Transverse colon (tissue), 3 donors: ENCODE measurements at regions not wholly inside any gene's neighbourhood (a gene's known extent, or its start where the extent isn't known, plus 50 kb on each side); places are given as distances from the start of the nearest gene placed in this dataset.

Experiments
- CTCF ChIP-seq, 5 experiments: fragments of 200-600 bp in 3 of 5; fragments of 450-650 bp in 2 of 5; sonication (generic) in 3 of 5; IDR thresholded peaks; 1 replicate in 2 of 5; 2 replicates in 3 of 5; pipeline ENCODE4 v1.5.1; 2016 to 2017; ENCODE audit warnings: antibody characterized with exemption in 5 of 5, inconsistent platforms in 3 of 5, mild to moderate bottlenecking in 2 of 5, moderate library complexity in 1 of 5
- POLR2A ChIP-seq: fragments of 450-650 bp; IDR thresholded peaks from one replicate; pipeline ENCODE4 v1.6.1; 2016; ENCODE audit warnings: antibody characterized with exemption, mild to moderate bottlenecking, moderate library complexity

- TF ChIP-seq CTCF (IDR thresholded peaks at IDR 0.05) (no peak), POLR2A (no peak)
Measured at GRCh38 chr11:90997241-90997640, 774.4 kb upstream of the CHORDC1 start.
